HepG2 (cell line): ENCODE measurements at regions not wholly inside any gene's neighbourhood (a gene's known extent, or its start where the extent isn't known, plus 50 kb on each side); places are given as distances from the start of the nearest gene placed in this dataset.

Experiments used
- ELF3 ChIP-seq: IDR thresholded peaks from 2 replicates; pipeline ENCODE4 v1.6.1; 2016; ENCODE audit warnings: missing genetic modification reagents, missing compliant biosample characterization
- NCOA2 ChIP-seq: sonication (generic); formaldehyde crosslinking; IDR thresholded peaks from 2 replicates; pipeline ENCODE4 v1.8.0; 2022; ENCODE audit warnings: inconsistent platforms
- NFIC ChIP-seq: IDR thresholded peaks from 2 replicates; pipeline ENCODE4 v1.6.1; 2012; ENCODE audit warnings: mild to moderate bottlenecking, low read length, inconsistent platforms
- RELA ChIP-seq: sonication (generic); formaldehyde crosslinking; IDR thresholded peaks from 2 replicates; pipeline ENCODE4 v1.4.0; 2020; ENCODE audit warnings: missing genetic modification reagents
- SAP130 ChIP-seq: IDR thresholded peaks from 2 replicates; pipeline ENCODE4 v1.6.1; 2016; ENCODE audit warnings: low read depth
- SOX5 ChIP-seq: IDR thresholded peaks from 2 replicates; pipeline ENCODE4 v1.6.1; 2016; ENCODE audit warnings: borderline replicate concordance
- TAF1 ChIP-seq: sonication (generic); formaldehyde crosslinking; IDR thresholded peaks from 2 replicates; pipeline ENCODE4 v1.4.0; 2020; ENCODE audit warnings: missing genetic modification reagents
- ZFP62 ChIP-seq: sonication (generic); formaldehyde crosslinking; IDR thresholded peaks from 2 replicates; pipeline ENCODE4 v1.4.0; 2020; ENCODE audit warnings: missing genetic modification reagents
- ZNF12 ChIP-seq: sonication (generic); formaldehyde crosslinking; IDR thresholded peaks from 2 replicates; pipeline ENCODE4 v1.5.0; 2020; ENCODE audit warnings: missing genetic modification reagents
- ZNF354B ChIP-seq: sonication (generic); formaldehyde crosslinking; IDR thresholded peaks from 2 replicates; pipeline ENCODE4 v1.8.0; 2022; ENCODE audit warnings: mild to moderate bottlenecking, missing genetic modification reagents
- ZNF776 ChIP-seq: sonication (generic); formaldehyde crosslinking; IDR thresholded peaks from 2 replicates; pipeline ENCODE4 v1.4.0; 2020; ENCODE audit warnings: mild to moderate bottlenecking, missing genetic modification reagents
- TF ChIP-seq, protein P1 (sequence below): sonication (generic); formaldehyde crosslinking; IDR thresholded peaks from 2 replicates; pipeline ENCODE4 v1.8.1; 2022; ENCODE audit warnings: low read depth, mild to moderate bottlenecking, missing genetic modification reagents
- TF ChIP-seq, protein P2 (sequence below): sonication (generic); formaldehyde crosslinking; conservative IDR thresholded peaks from 2 replicates; pipeline ENCODE4 v1.4.0; 2020; ENCODE audit warnings: mild to moderate bottlenecking, missing genetic modification reagents, moderate library complexity

DNA sequence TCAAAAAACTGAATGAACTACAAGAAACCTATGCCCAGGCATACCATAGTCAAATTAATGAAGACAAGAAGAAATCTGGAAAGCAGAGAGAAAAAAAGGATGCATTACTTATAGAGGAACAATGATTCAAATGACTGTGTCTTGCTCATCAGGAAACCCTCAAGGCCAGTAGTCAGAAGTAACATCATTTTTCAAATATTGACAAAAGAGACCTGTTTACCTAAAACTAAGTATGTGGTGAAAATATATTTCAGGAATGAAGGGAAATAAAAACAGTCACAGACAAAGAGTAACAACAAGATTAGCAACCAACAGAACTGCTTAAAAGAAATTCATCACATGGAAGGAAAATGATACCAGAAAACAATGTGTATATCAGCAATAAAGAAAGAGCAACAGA is 128.4 kb downstream of the ALOX5 start (continued):
- TF ChIP-seq, protein P1, sequence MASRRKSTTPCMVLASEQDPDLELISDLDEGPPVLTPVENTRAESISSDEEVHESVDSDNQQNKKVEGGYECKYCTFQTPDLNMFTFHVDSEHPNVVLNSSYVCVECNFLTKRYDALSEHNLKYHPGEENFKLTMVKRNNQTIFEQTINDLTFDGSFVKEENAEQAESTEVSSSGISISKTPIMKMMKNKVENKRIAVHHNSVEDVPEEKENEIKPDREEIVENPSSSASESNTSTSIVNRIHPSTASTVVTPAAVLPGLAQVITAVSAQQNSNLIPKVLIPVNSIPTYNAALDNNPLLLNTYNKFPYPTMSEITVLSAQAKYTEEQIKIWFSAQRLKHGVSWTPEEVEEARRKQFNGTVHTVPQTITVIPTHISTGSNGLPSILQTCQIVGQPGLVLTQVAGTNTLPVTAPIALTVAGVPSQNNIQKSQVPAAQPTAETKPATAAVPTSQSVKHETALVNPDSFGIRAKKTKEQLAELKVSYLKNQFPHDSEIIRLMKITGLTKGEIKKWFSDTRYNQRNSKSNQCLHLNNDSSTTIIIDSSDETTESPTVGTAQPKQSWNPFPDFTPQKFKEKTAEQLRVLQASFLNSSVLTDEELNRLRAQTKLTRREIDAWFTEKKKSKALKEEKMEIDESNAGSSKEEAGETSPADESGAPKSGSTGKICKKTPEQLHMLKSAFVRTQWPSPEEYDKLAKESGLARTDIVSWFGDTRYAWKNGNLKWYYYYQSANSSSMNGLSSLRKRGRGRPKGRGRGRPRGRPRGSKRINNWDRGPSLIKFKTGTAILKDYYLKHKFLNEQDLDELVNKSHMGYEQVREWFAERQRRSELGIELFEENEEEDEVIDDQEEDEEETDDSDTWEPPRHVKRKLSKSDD = no peak
- peak; percentile 77 for TF ChIP-seq ELF3 (CRISPR knock-in tag)
- no peak for TF ChIP-seq TAF1 (CRISPR knock-in tag)
- TF ChIP-seq ZNF776 (CRISPR knock-in tag) = no peak
- peak; percentile 43; the same call in 1 of the 2 replicates for TF ChIP-seq NFIC
- TF ChIP-seq, protein P2, sequence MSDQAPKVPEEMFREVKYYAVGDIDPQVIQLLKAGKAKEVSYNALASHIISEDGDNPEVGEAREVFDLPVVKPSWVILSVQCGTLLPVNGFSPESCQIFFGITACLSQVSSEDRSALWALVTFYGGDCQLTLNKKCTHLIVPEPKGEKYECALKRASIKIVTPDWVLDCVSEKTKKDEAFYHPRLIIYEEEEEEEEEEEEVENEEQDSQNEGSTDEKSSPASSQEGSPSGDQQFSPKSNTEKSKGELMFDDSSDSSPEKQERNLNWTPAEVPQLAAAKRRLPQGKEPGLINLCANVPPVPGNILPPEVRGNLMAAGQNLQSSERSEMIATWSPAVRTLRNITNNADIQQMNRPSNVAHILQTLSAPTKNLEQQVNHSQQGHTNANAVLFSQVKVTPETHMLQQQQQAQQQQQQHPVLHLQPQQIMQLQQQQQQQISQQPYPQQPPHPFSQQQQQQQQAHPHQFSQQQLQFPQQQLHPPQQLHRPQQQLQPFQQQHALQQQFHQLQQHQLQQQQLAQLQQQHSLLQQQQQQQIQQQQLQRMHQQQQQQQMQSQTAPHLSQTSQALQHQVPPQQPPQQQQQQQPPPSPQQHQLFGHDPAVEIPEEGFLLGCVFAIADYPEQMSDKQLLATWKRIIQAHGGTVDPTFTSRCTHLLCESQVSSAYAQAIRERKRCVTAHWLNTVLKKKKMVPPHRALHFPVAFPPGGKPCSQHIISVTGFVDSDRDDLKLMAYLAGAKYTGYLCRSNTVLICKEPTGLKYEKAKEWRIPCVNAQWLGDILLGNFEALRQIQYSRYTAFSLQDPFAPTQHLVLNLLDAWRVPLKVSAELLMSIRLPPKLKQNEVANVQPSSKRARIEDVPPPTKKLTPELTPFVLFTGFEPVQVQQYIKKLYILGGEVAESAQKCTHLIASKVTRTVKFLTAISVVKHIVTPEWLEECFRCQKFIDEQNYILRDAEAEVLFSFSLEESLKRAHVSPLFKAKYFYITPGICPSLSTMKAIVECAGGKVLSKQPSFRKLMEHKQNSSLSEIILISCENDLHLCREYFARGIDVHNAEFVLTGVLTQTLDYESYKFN = peak; percentile 61
- TF ChIP-seq ZFP62 = no peak
- TF ChIP-seq SAP130 (CRISPR knock-in tag) = peak; percentile 50; the same call in 1 of the 2 replicates
- TF ChIP-seq NCOA2 (CRISPR knock-in tag) = peak; percentile 83
- TF ChIP-seq ZNF354B (CRISPR knock-in tag) = no peak
- no peak for TF ChIP-seq ZNF12
- TF ChIP-seq RELA = no peak
- TF ChIP-seq SOX5 (CRISPR knock-in tag) = peak; percentile 87; the same call in 1 of the 2 replicates
- TF ChIP-seq, all 625 proteins: peak for 33
